B cell (primary cell): ENCODE measurements at regions not wholly inside any gene's neighbourhood (a gene's known extent, or its start where the extent isn't known, plus 50 kb on each side); places are given as distances from the start of the nearest gene placed in this dataset.

Experiments used
- ATAC-seq: fragments of 200-7000 bp; cut with Tn5 transposase; one replicate; pipeline ENCODE4 v1.10.0; 2021; ENCODE audit warnings: low read depth, mild to moderate bottlenecking, moderate number of reproducible peaks, moderate library complexity
- CTCF ChIA-PET: fragments of 350-600 bp; sonication (Branson Sonifier 250); formaldehyde crosslinking; loops from one replicate; lab custom pipeline; 2021; ENCODE audit warnings: antibody characterized with exemption, inconsistent platforms; lab: Charles Lee
- POLR2A ChIA-PET: fragments of 350-600 bp; sonication (Branson Sonifier 250); formaldehyde crosslinking; loops from one replicate; lab custom pipeline; 2021; ENCODE audit warnings: antibody characterized with exemption; lab: Charles Lee
- DNase-seq: peaks from one replicate; pipeline ENCODE4 v3.0.0; 2013
- H2AFZ ChIP-seq: 2 replicates; pipeline ENCODE4 v1.6.1; 2012; ENCODE audit warnings: mild to moderate bottlenecking, low read depth, low read length; ENCODE audit not compliant: insufficient read depth, poor library complexity, severe bottlenecking
- H3K27ac ChIP-seq, 2 donors: 1 replicate in 1 of 2; 2 replicates in 1 of 2; pipeline ENCODE4 v1.5.1; 2012 to 2013; ENCODE audit warnings: low read length in 2 of 2, mild to moderate bottlenecking in 2 of 2, moderate library complexity in 1 of 2
- H3K27me3 ChIP-seq, 4 experiments: fragments of 200-600 bp in 1 of 4; sonication (generic) in 1 of 4; replicated peaks in 1 of 4; 1 replicate in 2 of 4; 2 replicates in 2 of 4; pipeline versions ENCODE4 v1.6.1 to v1.7.0; 2013 to 2016; ENCODE audit warnings: low read length in 3 of 4, mild to moderate bottlenecking in 2 of 4, mixed read lengths in 1 of 4, moderate library complexity in 1 of 4; ENCODE audit not compliant: insufficient read depth in 4 of 4, control insufficient read depth in 3 of 4; ENCODE audit errors: control extremely low read depth in 1 of 4
- H3K36me3 ChIP-seq, 2 experiments: replicated peaks in 1 of 2; 1 replicate in 1 of 2; 2 replicates in 1 of 2; pipeline versions ENCODE4 v1.6.1 to v1.7.1; 2013; ENCODE audit warnings: low read length in 1 of 2; ENCODE audit not compliant: insufficient read depth in 2 of 2, control insufficient read depth in 1 of 2; ENCODE audit errors: control extremely low read depth in 1 of 2, extremely low read depth in 1 of 2
- H3K4me1 ChIP-seq, 2 donors: fragments of 200-600 bp in 1 of 2; sonication (generic) in 1 of 2; 1 replicate in 1 of 2; 2 replicates in 1 of 2; pipeline versions ENCODE4 v1.5.1 to v1.6.1; 2013 to 2017; ENCODE audit warnings: low read length in 2 of 2; ENCODE audit not compliant: control insufficient read depth in 2 of 2, insufficient read depth in 2 of 2
- H3K4me2 ChIP-seq: replicated peaks from 2 replicates; pipeline ENCODE3; 2012; ENCODE audit warnings: mild to moderate bottlenecking, low read depth, low read length; ENCODE audit not compliant: poor library complexity, severe bottlenecking
- H3K4me3 ChIP-seq, 5 experiments: fragments of 200-600 bp in 1 of 5; sonication (generic) in 1 of 5; 1 replicate in 3 of 5; 2 replicates in 2 of 5; pipeline versions ENCODE4 v1.5.1 to v1.7.0; 2011 to 2016; ENCODE audit warnings: low read length in 4 of 5, mild to moderate bottlenecking in 4 of 5, low read depth in 2 of 5, control low read depth in 1 of 5, moderate library complexity in 1 of 5; ENCODE audit not compliant: insufficient read depth in 1 of 5; ENCODE audit errors: control extremely low read depth in 1 of 5, extremely low read depth in 1 of 5
- H3K79me2 ChIP-seq: fragments of 200-600 bp; sonication (generic); one replicate; pipeline ENCODE4 v1.6.0; 2016; ENCODE audit warnings: low read length; ENCODE audit not compliant: control insufficient read depth, insufficient read depth
- H3K9ac ChIP-seq: fragments of 200-600 bp; sonication (generic); 2 replicates; pipeline ENCODE4 v1.6.1; 2017; ENCODE audit warnings: mild to moderate bottlenecking, low read length, moderate library complexity
- H3K9me3 ChIP-seq, 3 donors: one replicate each; pipeline versions ENCODE4 v1.6.1 to v1.7.1; 2013; ENCODE audit warnings: low read length in 2 of 3; ENCODE audit not compliant: control insufficient read depth in 2 of 3, insufficient read depth in 1 of 3; ENCODE audit errors: control extremely low read depth in 1 of 3
- H4K20me1 ChIP-seq: 2 replicates; pipeline ENCODE4 v1.6.0; 2012; ENCODE audit warnings: mild to moderate bottlenecking, low read length; ENCODE audit not compliant: insufficient read depth, control insufficient read depth, poor library complexity, severe bottlenecking
- H3K27ac Mint-ChIP-seq: one replicate; pipeline ENCODE4 v1.8.0; 2021; ENCODE audit warnings: mixed read lengths
- H3K27me3 Mint-ChIP-seq: one replicate; pipeline ENCODE4 v1.8.0; 2021; ENCODE audit warnings: mixed read lengths
- H3K4me1 Mint-ChIP-seq: one replicate; pipeline ENCODE4 v1.8.0; 2021; ENCODE audit warnings: mixed read lengths
- H3K4me3 Mint-ChIP-seq: one replicate; pipeline ENCODE4 v1.8.0; 2021; ENCODE audit warnings: mixed read lengths
- H3K9me3 Mint-ChIP-seq: one replicate; pipeline ENCODE4 v1.8.0; 2022; ENCODE audit warnings: mixed read lengths; ENCODE audit not compliant: insufficient read depth
- EZH2 ChIP-seq: IDR thresholded peaks from 2 replicates; pipeline ENCODE4 v1.6.1; 2012; ENCODE audit warnings: borderline replicate concordance, low read depth, mild to moderate bottlenecking, moderate library complexity, low read length; ENCODE audit not compliant: insufficient read depth, poor library complexity, severe bottlenecking
- WGBS: methylation state at CpG from one replicate; pipeline ENCODE4 v1.1.5; 2013; ENCODE audit warnings: missing lambda C conversion rate; ENCODE audit not compliant: insufficient coverage; 5-methylcytosine and 5-hydroxymethylcytosine counted together
- intact Hi-C: fragments of 100-400 bp; cut with micrococcal nuclease; formaldehyde crosslinking; loops from one replicate; pipeline ENCODE4 v1.10.0; 2022
- TF ChIP-seq, protein P1 (sequence below): fragments of 200-600 bp; IDR thresholded peaks from one replicate; pipeline ENCODE4 v1.8.0; 2022; ENCODE audit warnings: antibody characterized with exemption, mild to moderate bottlenecking

DNA sequence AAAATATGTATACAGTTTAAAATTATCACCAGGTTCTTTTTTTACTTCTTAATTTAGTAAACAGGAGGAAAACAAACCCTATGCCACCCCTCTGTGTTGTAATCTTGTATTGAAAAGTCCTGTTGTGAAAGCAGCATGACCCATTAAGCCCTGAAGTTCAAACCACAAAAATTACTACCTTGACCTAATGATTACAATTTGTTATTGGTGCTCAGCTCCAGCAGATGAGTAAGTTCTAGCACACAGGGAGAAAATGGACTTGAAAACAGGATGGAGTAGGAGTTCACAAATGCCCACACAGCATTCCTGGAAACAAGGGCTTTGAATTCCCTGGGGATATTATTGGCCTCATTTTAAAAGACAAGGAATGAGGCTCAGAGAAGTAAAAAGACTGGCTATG, 505.8 kb upstream of the ERCC4 start:
- CTCF ChIA-PET = no interaction called here
- Histone ChIP-seq H3K79me2 (no peaks in the 10 kb centered on the region), H3K9ac (no peak overlapping the region), H3K4me3 (no peak overlapping the region), H3K4me2 (no peak overlapping the region), H3K9me3 (peaks cover 0 to 4% (median 0%) of the 10 kb centered on the region in 3 donors), H2AFZ (no peak overlapping the region), H3K27ac (no peak overlapping the region), H4K20me1 (no peaks in the 10 kb centered on the region), H3K4me1 (no peaks in the 10 kb centered on the region), H3K36me3 (no peaks in the 10 kb centered on the region), H3K27me3 (no peaks in the 10 kb centered on the region)
- no peaks in the 10 kb centered on the region for H3K4me1 Mint-ChIP-seq
- H3K27ac Mint-ChIP-seq = no peak overlapping the region
- POLR2A ChIA-PET = no interaction called here
- H3K4me3 Mint-ChIP-seq = no peak overlapping the region
- no peaks in the 10 kb centered on the region for H3K9me3 Mint-ChIP-seq
- TF ChIP-seq, protein P1, sequence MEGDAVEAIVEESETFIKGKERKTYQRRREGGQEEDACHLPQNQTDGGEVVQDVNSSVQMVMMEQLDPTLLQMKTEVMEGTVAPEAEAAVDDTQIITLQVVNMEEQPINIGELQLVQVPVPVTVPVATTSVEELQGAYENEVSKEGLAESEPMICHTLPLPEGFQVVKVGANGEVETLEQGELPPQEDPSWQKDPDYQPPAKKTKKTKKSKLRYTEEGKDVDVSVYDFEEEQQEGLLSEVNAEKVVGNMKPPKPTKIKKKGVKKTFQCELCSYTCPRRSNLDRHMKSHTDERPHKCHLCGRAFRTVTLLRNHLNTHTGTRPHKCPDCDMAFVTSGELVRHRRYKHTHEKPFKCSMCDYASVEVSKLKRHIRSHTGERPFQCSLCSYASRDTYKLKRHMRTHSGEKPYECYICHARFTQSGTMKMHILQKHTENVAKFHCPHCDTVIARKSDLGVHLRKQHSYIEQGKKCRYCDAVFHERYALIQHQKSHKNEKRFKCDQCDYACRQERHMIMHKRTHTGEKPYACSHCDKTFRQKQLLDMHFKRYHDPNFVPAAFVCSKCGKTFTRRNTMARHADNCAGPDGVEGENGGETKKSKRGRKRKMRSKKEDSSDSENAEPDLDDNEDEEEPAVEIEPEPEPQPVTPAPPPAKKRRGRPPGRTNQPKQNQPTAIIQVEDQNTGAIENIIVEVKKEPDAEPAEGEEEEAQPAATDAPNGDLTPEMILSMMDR = no peak
- TF ChIP-seq EZH2 = no peak
- ATAC-seq (no peak), DNase-seq (no peak)
- intact Hi-C loops = no loop called here
- H3K27me3 Mint-ChIP-seq = no peaks in the 10 kb centered on the region

DNA sequence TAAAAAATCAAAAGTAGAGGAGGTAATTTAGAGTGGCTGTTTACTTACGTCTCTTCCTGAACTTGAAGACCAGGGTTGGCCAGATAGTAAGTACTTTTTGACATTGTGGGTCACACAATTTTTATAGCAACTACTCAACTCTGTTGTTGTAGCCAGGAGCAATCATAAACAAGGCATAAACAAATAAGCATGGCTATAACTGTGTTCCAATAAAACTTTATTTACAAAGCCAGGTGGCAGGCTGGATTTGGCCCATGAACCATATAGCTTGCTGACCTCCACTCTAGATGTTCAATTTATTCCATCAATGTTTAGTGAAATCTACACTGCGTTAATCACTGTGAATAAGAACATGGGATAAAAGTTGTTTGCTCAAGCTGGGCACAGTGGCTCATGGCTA, 500.4 kb upstream of the ERCC4 start:
- Histone ChIP-seq H3K4me2 (no peak overlapping the region), H4K20me1 (no peaks in the 10 kb centered on the region), H3K4me1 (no peaks in the 10 kb centered on the region), H3K36me3 (no peaks in the 10 kb centered on the region), H3K79me2 (no peaks in the 10 kb centered on the region), H3K9ac (no peak overlapping the region), H2AFZ (no peak overlapping the region), H3K4me3 (no peak overlapping the region), H3K9me3 (peaks cover 0 to 2% (median under 1%) of the 10 kb centered on the region in 3 donors), H3K27me3 (no peaks in the 10 kb centered on the region), H3K27ac (no peak overlapping the region)
- 100% methylated on average over 1 of the region's 2 CpGs for whole genome bisulfite sequencing
- TF ChIP-seq, protein P1 = no peak
- no peak for TF ChIP-seq EZH2
- DNase-seq = no peak
- Mint-ChIP-seq H3K27me3 (no peaks in the 10 kb centered on the region), H3K4me1 (no peaks in the 10 kb centered on the region), H3K27ac (no peak overlapping the region), H3K9me3 (no peaks in the 10 kb centered on the region), H3K4me3 (no peak overlapping the region)
- POLR2A ChIA-PET = no interaction called here
- intact Hi-C loops = no loop called here
- no peak for ATAC-seq
- CTCF ChIA-PET = no interaction called here
